Chondrocyte (in vitro differentiated cells): ENCODE measurements at regions not wholly inside any gene's neighbourhood (a gene's known extent, or its start where the extent isn't known, plus 50 kb on each side); places are given as distances from the start of the nearest gene placed in this dataset.

Experiments
- DNase-seq: peaks from one replicate; pipeline ENCODE4 v3.0.0; 2021; ENCODE audit warnings: mixed read lengths, low spot score
- H3K27ac Mint-ChIP-seq: one replicate; pipeline ENCODE4 v1.8.0; 2021; ENCODE audit warnings: mild to moderate bottlenecking, moderate library complexity, mixed read lengths; ENCODE audit not compliant: unreplicated experiment
- H3K27me3 Mint-ChIP-seq: 2 replicates; pipeline ENCODE4 v1.8.0; 2021; ENCODE audit warnings: low read depth, mixed read lengths
- H3K36me3 Mint-ChIP-seq: 2 replicates; pipeline ENCODE4 v1.8.0; 2021; ENCODE audit warnings: low read depth, mixed read lengths
- H3K4me1 Mint-ChIP-seq: 2 replicates; pipeline ENCODE4 v1.8.0; 2021; ENCODE audit warnings: low read depth, mild to moderate bottlenecking, mixed read lengths
- H3K4me3 Mint-ChIP-seq: one replicate; pipeline ENCODE4 v1.8.0; 2021; ENCODE audit warnings: mild to moderate bottlenecking, moderate library complexity, mixed read lengths; ENCODE audit not compliant: unreplicated experiment
- H3K9me3 Mint-ChIP-seq: 2 replicates; pipeline ENCODE4 v1.8.0; 2021; ENCODE audit warnings: low read depth, mixed read lengths
- TF ChIP-seq, protein P1 (sequence below): fragments of 200-600 bp; sonication (generic); IDR thresholded peaks from 2 replicates; pipeline ENCODE4 v1.5.0; 2021; ENCODE audit warnings: antibody characterized with exemption, mild to moderate bottlenecking, moderate library complexity

DNA sequence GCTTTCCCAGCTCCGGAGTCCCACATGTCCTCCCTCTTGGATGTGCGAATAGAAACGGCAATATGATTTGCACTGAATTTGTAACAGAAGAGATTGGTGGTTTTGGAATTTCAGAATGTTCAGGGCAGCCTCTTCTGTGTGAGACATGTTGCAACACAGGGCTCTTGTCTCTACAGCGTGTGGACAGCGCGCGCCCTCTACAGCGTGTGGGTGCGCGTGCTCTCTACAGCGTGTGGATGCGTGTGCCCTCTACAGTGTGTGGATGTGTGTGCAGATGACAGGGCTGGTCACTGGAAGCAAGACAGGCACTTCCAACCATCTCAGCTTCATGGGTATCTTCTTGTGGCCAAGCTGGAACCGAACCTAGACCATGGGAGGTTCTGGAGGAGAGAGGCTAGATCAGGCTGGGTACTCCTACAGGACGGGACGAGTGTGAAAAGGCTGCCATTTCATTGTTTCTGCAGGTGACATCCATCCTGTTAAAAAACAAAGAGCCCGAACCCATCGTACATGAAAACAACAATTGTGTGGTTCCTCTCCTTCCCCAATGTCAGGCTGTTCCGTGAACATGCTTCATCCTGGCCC is 78.4 kb downstream of the TEX29 start:
- no peak for DNase-seq
- TF ChIP-seq, protein P1, sequence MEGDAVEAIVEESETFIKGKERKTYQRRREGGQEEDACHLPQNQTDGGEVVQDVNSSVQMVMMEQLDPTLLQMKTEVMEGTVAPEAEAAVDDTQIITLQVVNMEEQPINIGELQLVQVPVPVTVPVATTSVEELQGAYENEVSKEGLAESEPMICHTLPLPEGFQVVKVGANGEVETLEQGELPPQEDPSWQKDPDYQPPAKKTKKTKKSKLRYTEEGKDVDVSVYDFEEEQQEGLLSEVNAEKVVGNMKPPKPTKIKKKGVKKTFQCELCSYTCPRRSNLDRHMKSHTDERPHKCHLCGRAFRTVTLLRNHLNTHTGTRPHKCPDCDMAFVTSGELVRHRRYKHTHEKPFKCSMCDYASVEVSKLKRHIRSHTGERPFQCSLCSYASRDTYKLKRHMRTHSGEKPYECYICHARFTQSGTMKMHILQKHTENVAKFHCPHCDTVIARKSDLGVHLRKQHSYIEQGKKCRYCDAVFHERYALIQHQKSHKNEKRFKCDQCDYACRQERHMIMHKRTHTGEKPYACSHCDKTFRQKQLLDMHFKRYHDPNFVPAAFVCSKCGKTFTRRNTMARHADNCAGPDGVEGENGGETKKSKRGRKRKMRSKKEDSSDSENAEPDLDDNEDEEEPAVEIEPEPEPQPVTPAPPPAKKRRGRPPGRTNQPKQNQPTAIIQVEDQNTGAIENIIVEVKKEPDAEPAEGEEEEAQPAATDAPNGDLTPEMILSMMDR: no peak
- H3K27me3 Mint-ChIP-seq: peaks cover 30% of the 10 kb centered on the region
- H3K4me1 Mint-ChIP-seq: no peaks in the 10 kb centered on the region
- H3K36me3 Mint-ChIP-seq: no peaks in the 10 kb centered on the region
- H3K4me3 Mint-ChIP-seq: no peak overlapping the region
- H3K9me3 Mint-ChIP-seq: peaks cover 8% of the 10 kb centered on the region
- H3K27ac Mint-ChIP-seq: no peak overlapping the region

DNA sequence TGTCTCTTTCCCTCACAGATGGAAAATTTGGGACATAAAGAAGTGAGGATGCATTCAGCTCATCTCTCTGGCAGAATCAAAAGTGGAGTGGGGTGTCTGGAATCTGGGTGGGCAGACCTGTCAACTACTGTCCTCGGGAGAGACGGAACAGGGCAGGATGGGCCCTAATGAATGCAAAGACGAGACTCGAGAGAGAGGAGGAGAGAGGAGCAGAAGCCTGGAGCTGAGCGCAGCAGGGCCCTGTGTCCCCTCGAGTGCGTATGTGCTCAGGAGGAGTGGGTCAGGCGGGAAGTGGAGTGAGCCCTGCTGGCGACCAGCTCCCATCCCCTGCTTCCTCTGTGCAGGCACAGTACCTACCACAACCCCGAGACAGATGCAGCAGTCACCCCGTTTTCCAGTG is 78.9 kb downstream of the TEX29 start:
- H3K4me1 Mint-ChIP-seq: no peaks in the 10 kb centered on the region
- TF ChIP-seq, protein P1: no peak
- DNase-seq: no peak
- H3K27ac Mint-ChIP-seq: no peak overlapping the region
- H3K9me3 Mint-ChIP-seq: peaks cover 8% of the 10 kb centered on the region
- no peaks in the 10 kb centered on the region for H3K36me3 Mint-ChIP-seq
- no peak overlapping the region for H3K4me3 Mint-ChIP-seq
- H3K27me3 Mint-ChIP-seq: peaks cover 30% of the 10 kb centered on the region

DNA sequence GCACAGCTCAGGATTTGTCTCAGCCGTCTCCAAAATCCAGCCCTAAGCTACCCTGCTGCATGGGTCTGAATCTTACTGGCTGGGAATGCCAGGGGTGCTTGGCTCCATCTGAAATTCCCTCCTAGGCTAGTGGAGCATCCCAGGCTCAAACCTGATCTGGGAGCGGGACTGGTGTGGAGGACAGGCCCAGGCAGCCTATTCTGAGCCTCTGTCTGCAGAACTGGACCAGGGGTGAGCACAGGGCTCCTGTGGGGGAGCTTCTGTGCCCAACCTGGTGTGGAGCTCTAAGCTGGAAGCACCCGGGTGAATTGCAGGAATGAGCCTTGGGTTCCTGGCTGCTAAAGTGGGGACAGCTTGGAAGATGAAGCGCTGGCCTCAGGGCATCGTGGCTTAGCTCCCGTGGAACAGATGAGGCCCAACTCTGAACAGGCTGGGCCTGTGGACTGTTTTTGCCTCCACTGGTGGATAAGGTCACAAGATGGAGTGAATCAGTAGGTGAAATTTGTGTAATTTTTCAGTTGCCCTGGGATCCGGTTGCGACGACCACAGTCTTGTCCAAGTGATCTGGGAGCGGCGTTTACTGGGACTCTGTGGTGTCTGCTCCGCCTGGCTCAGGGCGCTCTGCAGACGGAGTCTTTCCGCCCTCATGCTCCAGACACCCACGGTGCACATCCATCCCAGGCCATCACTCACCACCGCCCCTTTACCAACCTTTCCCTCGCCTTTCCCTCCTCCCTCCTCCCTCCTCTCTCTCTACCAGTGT is 79.5 kb downstream of the TEX29 start:
- Mint-ChIP-seq H3K9me3 (peaks cover 8% of the 10 kb centered on the region), H3K4me3 (no peak overlapping the region), H3K27me3 (peaks cover 30% of the 10 kb centered on the region), H3K4me1 (no peaks in the 10 kb centered on the region), H3K27ac (no peak overlapping the region), H3K36me3 (no peaks in the 10 kb centered on the region)
- DNase-seq: no peak
- TF ChIP-seq, protein P1: no peak

DNA sequence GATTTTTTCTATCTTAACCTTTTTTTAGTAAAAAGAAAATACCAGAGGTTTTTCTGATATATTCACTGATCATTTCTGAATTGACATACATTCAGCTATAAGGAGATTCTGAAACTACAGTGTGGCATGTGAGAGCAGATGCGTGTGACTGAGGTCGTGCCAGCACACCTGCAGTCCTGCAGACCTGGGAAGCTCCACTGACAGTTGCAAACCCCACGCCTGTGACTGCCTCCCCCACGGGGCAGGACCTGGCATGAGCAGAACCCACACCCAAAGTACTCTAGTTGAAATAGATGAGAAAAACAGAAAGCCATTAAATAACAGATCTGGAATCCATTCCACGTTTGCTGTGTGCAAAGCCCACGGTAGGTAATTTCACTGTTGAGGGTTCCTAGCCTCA is 80.7 kb downstream of the TEX29 start:
- no peak overlapping the region for H3K4me3 Mint-ChIP-seq

DNA sequence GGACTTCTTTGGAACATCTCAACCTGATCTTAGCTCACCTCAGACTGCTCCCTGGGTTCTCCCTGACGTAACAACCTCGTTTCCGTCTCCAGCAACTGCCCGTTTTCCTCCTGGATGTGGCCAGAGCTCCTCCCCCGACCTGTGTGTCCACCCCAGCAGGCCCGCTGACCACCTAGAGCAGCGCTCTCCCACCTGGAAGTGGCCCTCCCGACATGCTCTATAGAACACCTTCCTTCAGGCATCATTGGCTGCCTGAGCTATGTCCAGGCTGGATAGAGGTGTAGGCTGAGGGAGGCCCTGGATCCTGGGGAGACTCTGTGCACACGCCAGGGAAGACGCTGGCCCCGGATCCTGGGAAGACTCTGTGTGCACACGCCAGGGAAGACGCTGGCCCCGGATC is 81.3 kb downstream of the TEX29 start:
- no peak for DNase-seq
- Mint-ChIP-seq H3K4me1 (no peaks in the 10 kb centered on the region), H3K4me3 (no peak overlapping the region), H3K9me3 (peaks cover 5% of the 10 kb centered on the region), H3K27me3 (peaks cover 42% of the 10 kb centered on the region), H3K36me3 (no peaks in the 10 kb centered on the region), H3K27ac (no peak overlapping the region)
- TF ChIP-seq, protein P1: no peak

More for the DNA sequence above, 80.7 kb downstream of the TEX29 start:
- Mint-ChIP-seq H3K27me3 (peaks cover 36% of the 10 kb centered on the region), H3K36me3 (no peaks in the 10 kb centered on the region), H3K9me3 (peaks cover 5% of the 10 kb centered on the region), H3K27ac (no peak overlapping the region), H3K4me1 (no peaks in the 10 kb centered on the region)
- TF ChIP-seq, protein P1: no peak
- no peak for DNase-seq
